ENCODE measurements at regions not wholly inside any gene's neighbourhood (a gene's known extent, or its start where the extent isn't known, plus 50 kb on each side); places are given as distances from the start of the nearest gene placed in this dataset.

DNA sequence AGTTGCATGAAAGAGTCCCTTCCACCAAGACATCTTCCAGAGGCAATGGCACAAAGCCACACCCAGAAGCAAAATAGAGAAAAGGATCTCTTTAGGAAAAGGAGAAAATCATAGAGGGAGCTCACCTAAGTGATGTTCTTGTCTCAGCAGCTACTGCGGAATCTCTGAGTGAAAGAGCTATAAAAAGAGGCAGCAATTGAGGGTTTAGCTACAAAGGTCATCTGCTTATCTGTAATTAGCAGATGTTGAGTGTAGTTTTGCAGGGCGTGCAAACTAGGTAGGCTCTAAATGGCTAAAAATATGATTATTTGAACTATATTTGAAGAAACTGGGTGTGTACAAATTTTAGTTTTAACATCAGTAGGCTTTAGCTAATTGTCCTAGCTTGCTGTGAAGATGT lies 276.0 kb downstream of the HS3ST1 start:
- TF ChIP-seq, protein P1, sequence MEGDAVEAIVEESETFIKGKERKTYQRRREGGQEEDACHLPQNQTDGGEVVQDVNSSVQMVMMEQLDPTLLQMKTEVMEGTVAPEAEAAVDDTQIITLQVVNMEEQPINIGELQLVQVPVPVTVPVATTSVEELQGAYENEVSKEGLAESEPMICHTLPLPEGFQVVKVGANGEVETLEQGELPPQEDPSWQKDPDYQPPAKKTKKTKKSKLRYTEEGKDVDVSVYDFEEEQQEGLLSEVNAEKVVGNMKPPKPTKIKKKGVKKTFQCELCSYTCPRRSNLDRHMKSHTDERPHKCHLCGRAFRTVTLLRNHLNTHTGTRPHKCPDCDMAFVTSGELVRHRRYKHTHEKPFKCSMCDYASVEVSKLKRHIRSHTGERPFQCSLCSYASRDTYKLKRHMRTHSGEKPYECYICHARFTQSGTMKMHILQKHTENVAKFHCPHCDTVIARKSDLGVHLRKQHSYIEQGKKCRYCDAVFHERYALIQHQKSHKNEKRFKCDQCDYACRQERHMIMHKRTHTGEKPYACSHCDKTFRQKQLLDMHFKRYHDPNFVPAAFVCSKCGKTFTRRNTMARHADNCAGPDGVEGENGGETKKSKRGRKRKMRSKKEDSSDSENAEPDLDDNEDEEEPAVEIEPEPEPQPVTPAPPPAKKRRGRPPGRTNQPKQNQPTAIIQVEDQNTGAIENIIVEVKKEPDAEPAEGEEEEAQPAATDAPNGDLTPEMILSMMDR (IDR thresholded peaks at IDR 0.05), result no peak
- TF ChIP-seq POLR2A (IDR thresholded peaks at IDR 0.05) (no peak), POLR2AphosphoS5 (IDR thresholded peaks at IDR 0.05) (no peak)

Measured in upper lobe of left lung (tissue), 4 donors.